Mucosa of gallbladder (tissue), 1 donor: ENCODE measurements at regions not wholly inside any gene's neighbourhood (a gene's known extent, or its start where the extent isn't known, plus 50 kb on each side); places are given as distances from the start of the nearest gene placed in this dataset.

ENCODE experiments used
- DNase-seq: peaks from one replicate; pipeline ENCODE4 v3.0.0-alpha.2; 2020; ENCODE audit warnings: low spot score
- donor health status: DM: no; HTN: no; CAD: no.

DNA sequence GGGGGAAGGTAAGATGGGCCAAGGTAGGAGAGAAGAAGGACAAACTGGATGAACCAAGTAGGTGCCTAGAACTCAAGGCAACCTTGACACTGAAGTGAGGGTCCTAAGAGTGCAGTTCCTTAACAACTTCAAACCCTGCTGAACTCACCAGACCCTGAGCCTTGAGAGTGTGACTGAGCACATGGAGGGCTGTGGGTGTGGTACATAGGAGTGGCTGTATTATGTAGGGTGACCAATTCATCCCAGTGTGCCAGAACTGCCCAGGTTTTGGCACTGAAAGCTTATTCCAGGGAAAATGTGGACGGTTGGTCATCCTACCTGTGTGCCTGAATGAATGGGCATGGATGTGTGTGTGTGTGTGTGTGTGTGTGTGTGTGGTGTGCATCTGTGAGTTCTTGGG is 281.8 kb downstream of the DHX35 start:
- no peak for DNase-seq

DNA sequence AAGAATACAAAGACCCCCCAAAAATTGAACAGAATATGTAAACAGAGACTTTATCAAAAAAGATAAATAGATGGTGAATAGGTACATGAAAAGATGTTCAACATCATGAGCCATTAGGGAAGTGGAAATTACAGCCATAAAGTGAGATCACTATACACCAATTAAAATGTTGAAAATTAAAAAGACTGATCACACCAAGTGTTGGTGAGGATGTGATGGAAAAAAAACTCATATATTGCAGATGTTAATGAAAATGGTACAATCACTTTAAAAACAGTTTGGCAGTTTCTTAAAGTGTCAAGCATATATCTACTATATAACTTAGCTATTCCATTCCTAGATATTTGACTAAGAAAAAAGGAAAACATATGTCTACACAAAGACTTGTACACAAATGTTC is 280.5 kb downstream of the DHX35 start:
- DNase-seq = no peak

DNA sequence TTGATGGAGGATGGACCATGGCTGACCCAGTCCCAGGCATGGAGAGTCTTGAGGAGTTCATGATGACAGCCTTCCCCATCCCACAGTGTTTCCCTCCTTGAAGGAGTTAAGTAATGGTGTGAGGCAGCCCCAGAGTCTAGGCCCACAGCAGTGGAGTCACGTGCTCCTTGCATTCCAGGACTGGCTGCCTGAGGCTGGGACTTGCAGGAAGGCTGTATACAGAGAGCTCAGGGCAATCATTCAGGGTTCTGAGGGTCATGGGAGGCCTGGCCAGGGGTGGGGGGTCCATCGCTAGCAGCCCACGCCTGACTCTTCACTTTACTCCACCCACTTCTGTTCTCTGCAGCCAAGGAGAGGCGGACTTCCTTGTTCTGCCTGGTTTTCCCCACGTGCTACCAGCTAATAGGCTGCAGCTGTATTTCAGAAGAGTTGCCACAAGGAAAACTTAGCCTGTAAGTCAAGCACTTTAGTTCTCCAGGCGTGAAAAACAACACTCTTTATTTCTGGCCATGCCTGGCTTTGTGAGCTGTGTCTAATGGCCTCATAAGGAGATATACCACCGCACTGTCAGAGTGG is 272.5 kb downstream of the DHX35 start:
- DNase-seq = no peak

DNA sequence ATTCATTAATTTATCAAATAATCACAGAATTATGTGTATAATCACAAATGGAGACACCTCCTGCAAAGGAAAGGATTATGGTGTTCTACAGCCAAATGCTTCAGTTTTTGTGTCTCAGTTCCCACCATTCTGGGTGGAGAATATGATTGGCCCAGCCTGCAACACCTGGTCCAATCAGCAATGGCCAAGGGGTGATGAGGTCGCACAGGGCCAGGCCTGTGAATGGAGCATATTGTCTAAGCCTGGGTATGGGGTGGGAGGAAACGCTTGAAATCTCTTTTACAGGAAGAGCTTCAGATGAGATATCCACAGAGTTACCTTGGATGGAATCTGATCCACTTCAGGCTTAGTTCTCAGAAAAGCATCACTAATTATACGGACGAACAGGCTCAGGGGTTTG is 271.6 kb downstream of the DHX35 start:
- DNase-seq = no peak

DNA sequence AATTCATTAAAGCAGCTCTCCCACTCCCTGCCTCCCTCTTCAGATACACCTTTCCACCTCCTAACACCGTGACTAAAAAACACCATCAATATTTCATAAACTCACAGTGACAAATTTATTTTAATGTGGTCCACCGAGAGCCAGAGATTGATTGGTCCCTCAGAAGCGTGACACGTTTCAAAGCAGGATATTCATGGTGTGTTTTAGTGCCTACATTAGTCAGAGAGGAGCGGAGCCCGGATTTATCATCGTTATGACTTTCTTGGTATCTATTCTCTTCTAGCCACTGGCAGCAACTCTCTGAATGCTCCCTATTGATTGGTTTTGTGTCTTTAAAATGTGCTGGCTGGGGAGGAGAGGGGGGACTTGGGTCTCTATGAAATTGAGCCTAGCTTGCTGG is 265.3 kb downstream of the DHX35 start:
- no peak for DNase-seq

DNA sequence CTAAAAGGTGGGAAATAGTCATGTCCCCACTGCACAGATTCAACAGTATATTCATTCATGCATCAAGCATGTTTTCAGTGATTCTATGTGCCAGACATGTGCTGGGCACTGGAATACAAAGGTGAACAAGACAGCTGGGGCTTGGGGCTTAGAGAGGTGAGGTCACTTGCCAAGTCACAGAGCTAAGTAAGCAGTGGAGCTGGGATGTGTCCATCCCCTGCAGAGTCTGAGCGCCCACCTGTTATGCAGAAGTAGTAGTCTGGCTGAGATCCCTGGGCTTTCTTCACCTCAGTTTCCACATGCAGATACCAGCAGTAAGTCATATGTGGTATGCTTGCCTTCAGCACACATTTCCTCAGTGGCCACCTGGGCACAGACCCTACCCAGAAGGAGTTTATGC is 263.8 kb downstream of the DHX35 start:
- no peak for DNase-seq

DNA sequence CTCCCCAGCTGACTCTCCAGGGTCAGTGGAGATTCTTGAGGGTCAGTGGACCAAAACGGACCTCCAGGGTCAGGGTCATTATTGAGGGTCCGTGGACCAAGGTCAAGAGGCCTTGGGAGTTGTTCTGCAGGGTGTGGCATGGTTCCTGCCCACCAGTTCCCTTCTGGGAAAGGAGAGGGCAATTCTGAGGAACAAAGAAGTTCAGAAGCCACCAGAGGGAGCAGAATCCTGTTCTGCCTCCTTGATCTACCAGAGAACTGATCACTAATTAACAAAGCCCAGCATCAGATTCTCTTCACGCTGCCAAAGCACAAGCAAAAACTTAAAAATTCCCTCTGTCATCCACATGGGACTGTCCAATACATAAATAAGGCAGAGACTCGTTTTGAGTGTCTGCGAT is 263.4 kb downstream of the DHX35 start:
- DNase-seq = no peak

DNA sequence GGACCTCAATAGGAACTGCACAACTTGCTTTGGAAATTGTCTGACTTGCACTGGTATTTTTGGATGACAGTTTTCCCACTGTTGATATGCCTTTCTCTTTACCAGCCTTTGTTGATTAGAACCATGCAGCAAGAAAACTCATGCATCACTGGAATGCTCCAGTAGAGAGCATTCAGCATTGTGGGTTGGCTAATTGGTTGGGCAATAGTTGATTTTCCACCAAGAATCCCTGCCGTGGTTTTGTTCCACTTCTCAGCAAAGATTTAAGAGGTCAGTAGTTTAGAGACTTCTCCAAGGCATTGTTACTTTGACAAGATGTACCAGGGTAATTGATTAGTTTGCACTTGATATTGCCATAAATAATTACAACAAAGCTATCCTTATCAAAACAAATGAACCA is 260.0 kb downstream of the DHX35 start:
- no peak for DNase-seq

DNA sequence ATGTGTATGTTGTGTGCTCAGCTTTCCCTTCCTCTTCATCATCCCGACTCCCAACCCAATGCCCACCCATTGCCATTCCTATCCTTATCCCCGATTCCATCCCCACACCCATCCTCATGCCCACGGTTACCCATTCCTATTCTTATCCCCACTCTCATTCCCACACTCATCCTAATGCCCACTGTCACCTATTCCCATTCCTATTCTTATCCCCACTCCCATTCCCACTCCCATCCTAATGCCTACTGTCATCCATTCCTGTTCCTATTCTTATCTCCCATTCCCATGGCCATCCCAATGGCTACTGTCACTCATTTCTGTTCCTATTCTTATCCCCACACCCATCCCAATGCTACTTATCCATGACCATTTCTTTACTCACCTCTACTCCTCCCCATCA is 254.1 kb downstream of the DHX35 start:
- no peak for DNase-seq

DNA sequence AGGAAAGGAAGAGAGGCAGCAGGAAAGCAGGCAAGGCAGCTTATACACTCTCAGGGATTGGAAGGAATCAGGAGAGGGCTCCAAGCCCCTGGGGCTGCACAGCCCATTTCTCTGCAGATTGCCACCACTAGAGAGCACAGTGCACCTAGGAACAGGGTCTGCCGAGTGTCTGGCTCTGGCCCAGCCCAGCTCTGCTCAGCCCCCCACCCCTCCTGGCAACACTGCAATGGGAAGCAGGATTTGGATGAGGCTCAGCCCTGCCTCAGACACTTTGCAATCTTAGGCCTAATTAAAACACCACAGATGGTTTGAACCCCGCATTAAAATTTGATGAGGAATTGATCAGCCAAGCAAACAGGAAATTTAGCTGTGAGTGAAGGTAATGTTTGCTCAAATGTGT is 252.7 kb downstream of the DHX35 start:
- no peak for DNase-seq

DNA sequence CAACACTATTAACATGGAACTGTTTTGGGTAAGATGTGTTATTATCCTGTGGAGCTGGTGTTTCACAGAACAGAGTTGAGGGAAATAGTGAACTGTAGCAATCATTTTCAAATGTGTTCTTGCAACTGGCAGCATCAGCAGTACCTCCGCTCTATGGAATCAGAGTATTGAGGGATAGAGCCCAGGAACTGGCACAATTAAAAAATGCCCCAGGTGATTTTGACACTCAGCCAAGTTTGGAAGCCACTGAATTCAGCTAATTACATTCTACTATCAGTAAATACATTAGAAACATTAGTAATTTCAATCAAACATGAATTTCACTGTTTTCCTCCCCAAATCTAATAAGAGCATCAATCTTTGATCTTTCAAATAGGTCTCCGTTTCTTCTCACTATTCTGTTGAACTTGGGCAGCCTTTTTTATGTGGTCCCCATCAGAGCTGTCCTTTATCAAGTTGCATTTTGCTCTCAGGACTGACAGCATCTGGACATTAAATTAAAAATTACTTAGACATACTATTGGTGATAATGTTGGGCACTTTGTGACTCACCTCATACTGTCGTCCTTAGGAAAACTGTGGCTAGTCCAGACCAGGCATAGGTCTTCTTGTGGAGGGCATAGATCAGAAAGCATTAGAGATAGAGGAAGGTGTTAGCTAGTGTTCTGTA is 251.5 kb downstream of the DHX35 start:
- DNase-seq = no peak

DNA sequence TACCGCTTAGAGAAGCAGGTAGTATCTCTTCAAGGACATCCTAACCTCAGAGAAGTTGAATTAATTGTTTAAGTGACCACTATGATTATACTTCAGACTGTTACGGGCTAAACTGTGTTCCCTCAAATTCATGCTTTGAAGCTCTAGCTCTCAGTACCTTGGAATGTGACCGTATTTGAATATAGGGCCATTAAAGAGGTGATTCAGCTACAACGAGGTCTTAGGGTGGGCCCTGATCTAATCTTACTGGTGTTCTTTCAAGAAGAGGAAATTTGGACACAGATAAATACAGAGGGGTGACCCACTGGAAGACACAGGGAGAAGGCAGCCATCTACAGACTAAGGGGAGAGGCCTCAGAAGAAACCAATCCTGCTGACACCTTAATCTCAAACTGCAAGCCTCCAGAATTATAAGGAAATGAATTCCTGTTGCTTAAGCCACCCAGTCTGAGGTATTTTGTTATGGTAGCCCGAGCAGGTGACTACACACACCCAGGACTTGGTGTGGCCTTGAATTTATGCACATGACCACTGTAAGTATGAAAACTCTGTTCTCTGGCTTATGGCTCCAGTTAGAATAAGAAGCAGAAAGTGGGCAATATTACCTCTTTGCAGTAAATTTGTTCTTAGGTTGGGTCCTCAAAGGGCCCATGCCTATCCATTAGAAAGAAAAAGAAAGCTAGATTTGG is 249.1 kb downstream of the DHX35 start:
- no peak for DNase-seq

DNA sequence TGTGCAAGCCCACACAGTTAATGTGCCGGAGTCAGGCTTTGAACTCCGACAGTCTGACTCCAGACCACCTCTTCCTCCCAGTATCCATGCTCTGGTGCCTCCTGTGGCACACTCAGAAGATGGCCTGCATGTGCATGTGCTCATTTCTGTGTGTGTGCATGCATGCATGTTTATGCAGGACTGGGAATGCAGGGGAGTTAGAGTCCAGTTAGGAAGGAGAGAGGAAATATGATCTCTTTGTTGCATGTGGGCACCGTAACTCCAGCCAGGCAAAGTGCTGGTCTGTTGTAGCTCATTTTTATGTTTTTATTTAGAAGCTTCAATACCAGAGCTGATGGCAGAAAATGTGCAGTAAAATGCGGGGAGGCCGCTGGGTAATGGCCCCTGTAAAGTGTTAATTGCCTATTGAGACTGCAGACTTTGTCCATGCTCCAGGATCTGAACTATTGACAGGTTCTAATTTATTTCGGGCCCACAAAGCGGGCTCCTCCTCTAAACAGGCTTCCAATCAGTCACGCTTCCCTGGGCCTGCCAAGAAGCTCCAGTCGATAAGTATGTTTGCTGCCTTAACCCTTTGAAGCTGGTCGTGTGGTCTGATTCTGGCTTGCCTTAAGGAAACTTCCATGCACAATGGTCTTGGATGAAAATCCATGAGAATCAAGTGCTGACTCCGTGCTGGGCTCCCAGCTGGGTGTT is 248.3 kb downstream of the DHX35 start:
- DNase-seq = no peak

DNA sequence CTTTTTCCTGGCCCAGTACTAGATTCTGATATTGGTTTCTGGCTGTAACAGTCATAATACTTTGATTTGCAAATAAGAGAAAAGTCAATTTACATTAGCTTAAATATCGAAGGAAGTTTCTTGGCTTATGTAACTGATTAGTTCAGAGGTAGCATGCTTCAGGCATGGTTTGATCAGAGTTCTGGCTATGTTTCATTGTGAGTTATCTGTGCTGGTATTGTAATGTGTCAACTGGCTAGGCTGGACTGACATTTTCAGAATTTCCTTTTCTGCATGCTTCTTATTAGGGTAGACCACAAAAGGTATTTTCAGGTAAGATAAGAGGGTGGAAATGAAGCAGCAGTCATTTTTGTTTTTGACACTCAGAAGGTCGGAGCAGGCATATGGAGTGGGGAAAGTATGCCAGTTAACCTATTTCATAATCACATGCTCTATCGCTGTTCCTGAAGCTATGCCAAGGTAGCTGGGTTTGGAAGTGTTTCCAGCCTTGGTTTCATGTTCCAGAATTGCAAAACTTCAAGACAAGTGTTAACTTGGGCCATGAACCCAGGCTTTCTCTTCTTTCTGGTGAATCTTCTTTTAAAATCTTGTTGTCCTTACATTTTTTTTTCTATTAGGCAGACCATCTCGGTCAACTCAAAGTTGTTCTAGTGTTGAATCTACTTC is 244.9 kb downstream of the DHX35 start:
- no peak for DNase-seq

DNA sequence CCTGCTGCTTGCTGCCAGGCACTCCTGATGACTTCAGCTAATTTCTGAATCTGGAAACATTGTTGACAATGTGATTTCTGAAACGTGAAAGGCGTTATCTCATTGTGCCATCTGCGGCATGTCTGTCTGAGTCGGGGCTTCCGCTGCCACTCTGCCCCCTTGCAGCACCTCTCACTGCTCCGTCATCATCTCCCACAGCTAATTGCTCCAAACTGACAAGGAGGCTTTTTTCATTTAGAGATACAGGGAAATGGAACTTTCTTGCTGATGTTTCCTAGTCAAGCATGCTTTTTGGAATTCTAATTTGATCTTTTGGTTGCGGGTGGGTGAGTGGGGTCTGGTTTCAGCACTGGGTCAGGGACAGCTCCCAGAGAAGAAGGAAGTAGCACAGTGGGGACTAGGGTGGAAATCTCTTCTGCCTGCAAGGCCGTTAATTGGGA is 233.5 kb downstream of the DHX35 start:
- no peak for DNase-seq

DNA sequence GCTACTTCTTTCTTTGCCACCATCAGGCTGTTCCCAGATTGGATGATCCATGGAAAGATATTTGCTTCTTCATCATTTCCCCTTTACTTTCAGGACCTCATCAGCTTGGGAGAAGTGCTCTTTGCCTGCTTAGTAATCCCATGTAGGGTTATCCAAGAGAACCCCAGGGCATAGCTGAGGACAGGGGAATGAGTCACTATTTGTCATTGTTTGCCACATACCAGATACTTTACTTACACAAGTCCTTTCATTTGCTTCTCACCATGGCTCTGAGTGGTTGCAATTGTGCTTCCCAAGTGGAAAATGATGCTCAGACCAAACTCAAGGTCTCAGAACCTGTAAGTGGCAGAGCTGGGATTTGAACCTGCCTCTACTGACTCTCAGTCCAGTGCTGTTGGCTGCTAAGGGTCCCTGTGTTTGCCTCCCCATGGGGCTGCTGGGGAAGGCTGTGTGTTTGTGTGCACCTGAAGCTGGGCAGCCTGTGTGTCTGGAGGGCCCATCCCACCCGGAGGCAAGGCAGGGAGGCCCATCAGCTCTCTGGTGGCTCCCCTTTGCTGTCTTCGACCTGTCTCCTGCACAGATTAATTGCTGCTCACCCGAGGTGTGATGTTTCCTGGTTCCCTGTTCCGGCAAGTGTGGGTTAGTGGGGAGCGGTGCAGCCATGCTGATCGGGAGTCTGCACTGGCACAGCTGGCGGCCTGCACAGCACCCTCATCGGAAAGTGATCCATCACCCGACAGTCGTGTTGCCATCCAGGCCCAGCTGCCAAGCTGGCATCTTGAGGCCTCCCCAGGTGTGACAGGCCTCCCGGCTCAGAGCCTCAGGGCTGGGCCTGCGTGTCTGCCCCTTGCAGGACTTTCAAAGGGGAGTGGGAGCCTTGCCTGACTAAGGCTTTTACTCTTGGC is 228.8 kb downstream of the DHX35 start:
- no peak for DNase-seq

DNA sequence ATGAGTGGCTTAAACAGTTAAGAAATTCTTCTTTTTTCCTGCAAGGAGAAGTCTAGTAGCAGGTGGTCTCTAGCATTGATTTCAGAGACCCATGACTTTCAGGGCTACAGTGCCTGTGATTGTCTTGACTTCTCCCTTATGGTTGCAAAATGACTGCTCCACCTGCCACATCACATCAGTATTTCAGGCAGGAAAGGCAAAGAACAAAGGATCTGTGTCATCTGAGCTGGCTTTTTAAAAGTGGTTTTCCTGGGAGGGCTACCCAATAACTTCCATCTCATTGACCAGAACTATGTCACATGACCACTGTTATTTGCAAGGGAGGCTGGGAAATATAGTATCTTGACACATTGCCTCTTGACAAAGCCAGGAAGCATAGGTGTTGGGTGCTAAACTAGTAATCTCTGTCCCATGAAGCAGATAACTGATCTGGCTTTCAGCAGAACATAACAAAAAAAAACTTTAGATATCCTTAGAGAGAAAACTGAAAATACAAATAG is 226.2 kb downstream of the DHX35 start:
- no peak for DNase-seq

DNA sequence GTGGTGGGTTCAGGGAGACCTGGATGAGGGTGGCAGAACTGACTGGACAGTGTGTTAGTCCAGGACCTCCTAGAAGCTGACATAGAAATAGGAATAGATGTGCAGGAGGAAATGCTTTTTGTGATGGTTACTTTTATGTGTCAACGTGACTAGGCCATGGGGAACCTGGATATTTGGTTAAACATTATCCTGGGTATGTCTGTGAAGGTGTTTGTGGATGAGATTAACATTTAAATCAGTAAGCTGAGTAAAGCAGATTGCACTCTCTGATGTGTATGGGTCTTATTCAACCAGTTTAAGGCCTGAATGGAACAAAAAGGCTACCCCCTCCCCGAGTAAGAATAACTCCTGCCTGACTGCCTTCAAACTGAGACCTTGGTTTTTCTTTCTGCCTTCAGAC is 219.3 kb downstream of the DHX35 start:
- no peak for DNase-seq

DNA sequence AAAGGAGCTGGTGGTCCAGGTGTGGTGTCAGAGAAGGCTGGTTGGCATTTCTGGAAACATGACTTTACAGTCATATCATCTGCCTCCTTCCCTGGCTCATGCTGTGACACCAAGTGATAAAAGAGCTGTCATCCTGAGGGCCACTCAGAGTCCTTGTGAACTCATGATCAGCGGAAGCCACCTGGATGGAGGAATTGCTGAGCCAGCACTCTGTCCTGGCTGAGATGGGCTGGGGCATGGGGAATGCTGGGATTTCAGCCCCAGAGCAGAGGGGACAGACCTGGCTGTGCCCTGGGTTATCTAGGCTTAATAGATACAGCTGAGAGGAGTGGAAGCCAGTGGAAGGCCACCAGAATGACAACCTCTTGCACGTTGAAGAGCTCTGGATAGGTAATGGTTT is 214.3 kb downstream of the DHX35 start:
- DNase-seq = no peak

DNA sequence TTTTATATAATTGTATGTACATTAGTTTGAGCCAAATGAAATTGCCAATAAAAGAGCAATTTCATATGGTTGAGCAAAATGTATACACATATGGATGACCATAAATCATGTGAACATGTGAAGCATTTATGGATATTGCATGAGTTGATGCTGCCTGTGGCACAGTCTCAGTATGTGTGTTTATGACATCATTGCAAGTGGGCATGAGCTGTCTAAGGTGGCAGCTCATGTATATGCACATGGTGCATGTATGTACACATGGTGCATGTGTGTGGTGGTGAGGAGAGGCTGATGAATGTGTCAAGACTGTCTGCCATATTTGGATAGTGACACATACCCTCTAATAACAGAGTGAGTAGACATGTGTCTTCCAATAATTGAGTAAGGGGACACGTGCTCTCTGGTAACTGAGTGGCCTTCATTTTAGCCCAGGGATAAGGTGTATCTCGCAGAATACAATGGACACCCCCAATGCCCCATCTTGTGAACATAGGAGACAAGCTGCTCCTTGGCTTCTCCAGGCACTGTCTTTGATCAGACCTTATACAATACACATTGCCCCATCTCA is 208.8 kb downstream of the DHX35 start:
- no peak for DNase-seq

DNA sequence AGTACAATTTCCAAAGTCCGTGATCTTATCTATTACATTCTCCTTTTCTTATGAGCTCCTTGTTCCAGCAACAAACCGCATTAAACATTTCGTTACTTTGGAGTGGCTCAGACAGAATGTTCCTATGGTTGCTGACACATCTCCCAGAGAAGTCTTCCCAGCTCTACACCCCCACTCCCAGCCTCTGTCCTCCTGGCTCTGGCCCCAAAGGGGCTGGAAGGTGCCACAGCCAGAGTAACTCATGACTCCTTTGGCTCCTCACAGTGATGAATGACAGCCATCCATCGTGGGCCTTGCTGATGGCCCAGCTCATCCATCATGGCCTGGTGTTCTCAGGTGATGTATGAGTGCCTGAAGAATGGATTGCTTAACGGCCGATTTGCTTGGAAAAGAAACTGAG is 203.0 kb downstream of the DHX35 start:
- no peak for DNase-seq
